HG02759 (cell line): ENCODE measurements at regions not wholly inside any gene's neighbourhood (a gene's known extent, or its start where the extent isn't known, plus 50 kb on each side); places are given as distances from the start of the nearest gene placed in this dataset.

ENCODE experiments used
- ATAC-seq: cut with Tn5 transposase; IDR thresholded peaks from one replicate; pipeline ENCODE4 v1.9.1; 2021; ENCODE audit warnings: mild to moderate bottlenecking, moderate library complexity; ENCODE audit not compliant: unreplicated experiment

GRCh38 chr2:22616031-22616430, 768.9 kb upstream of the KLHL29 start:
- ATAC-seq, result no peak

DNA sequence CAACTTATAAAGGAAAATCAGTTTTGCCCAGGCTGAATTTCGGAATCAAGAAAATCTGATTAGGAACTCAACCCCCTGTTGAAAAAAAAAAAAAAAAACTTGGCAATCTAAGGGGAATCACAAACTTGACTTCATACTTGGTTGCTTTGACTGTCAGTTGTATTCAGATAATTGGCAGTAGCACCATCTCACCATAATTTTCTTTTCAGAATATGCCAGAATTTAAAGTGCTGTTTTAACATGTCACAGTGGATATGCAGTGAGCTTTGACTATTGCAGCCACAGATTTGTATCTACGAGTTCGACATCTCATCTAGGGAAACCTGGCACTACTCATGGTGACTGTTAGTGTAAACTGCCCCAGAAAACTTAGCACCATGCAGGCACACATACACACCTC, 761.4 kb upstream of the KLHL29 start:
- no peak for ATAC-seq

DNA sequence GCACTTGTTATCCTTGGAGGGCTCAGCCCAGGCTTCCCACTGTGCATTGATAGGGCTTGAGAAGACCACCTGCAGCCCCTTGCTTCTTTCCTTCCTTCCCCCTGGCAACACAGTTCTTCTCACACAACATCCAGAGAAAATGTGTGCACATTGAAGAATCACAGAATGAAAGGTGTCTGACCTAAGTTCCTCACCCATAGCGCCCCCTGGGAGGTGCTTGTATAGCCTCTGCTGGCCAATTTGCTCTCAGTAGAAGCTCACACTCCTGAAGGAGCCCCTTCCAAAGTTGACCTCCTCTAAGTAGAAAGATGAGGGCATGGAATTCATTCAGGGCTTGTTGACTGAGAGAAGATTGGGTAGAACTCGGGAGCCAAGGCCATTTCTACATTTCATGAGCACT, 758.4 kb upstream of the KLHL29 start:
- no peak for ATAC-seq

GRCh38 chr2:22628221-22628620, 756.8 kb upstream of the KLHL29 start:
- no peak for ATAC-seq

GRCh38 chr2:22628906-22629305, 756.1 kb upstream of the KLHL29 start:
- no peak for ATAC-seq

GRCh38 chr2:22634167-22634566, 750.8 kb upstream of the KLHL29 start:
- ATAC-seq, result no peak

DNA sequence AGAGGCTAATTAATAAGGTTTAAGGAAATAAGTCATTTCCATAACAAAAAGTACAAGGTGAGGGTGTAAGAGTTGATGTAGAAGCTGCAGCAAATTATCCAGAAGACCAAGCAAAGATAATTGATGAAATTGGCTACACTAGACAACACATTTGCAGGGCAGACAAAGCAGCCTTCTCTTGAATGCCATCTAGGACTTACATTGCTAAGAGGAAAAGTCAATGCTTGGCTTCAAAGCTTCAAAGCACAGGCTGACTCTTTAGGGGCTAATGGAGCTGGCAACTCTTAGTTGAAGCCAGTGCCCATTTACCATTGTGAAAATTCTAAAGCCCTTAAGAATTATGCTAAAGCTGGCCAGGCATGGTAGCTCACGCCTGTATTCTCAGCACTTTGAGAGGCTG, 728.6 kb upstream of the KLHL29 start:
- no peak for ATAC-seq

GRCh38 chr2:22673529-22673928, 711.5 kb upstream of the KLHL29 start:
- no peak for ATAC-seq

- no peak for ATAC-seq
Observed at GRCh38 chr2:22683914-22684313, 701.1 kb upstream of the KLHL29 start.

GRCh38 chr2:22690096-22690495, 694.9 kb upstream of the KLHL29 start:
- no peak for ATAC-seq

GRCh38 chr2:22691666-22692065, 693.3 kb upstream of the KLHL29 start:
- no peak for ATAC-seq

GRCh38 chr2:22692746-22693145, 692.2 kb upstream of the KLHL29 start:
- ATAC-seq, result no peak

GRCh38 chr2:22694300-22694699, 690.7 kb upstream of the KLHL29 start:
- ATAC-seq, result no peak

- ATAC-seq, result no peak
Observed at GRCh38 chr2:22694856-22695255, 690.1 kb upstream of the KLHL29 start.

DNA sequence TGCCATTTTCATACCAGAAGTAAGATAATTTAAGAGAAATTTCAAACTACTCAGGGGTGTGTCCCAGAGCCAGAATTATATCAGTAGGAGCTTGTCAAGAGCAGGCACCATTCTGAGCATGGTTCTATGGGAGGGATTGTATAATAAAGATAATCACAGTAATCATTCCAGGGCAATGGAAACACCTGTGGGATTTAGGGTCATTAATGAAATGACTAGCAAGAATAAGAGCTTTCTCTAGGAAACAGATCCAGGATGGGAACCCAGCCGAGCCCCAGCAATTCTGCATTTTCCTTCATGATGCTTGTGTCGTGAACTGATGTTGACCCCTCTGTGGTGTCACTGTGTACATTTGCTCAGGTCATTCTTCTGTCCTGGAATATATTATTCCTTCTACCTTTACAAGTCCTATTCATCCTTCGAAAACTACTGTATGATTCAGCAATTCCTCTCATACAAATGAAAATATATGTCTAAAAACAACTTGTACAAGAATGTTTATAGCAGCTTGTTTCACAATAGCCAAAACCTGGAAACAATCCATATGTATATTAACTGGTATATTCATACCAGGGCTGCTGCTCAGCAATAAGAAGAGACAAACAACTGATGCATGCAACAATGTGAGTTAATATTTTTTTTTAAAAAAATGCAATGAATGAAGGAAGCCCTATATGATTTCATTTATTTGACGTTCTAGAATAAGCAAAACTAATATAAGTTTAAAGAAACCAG, 687.8 kb upstream of the KLHL29 start:
- no peak for ATAC-seq

DNA sequence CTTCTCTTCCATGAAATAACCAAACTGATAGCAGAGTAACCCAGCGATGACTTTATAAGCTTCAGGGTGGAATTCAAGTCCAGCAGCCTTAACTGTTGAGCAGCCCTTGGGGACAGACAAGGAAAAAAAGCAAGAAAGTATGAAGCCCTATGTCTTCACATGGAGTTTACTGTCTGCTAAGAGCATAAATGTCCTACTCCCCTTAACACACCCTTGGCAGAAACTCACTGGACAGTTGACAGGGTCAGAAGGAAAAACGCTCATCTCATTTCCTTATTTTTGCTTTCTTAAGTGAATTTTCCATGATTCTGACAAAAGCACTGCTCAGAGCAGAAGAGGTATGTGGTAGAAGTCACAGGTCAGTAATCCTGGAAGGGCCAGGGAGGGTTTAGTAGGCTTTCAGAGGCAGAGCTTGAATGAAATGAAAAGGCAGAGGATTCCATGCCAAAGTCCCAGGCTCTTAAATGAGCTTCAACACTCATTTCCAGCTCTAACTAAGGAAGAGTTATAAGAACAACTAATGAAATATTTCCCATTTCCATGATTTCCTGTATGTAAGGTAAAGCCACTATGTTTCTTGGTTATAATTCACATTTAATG, 683.3 kb upstream of the KLHL29 start:
- no peak for ATAC-seq

- no peak for ATAC-seq
Observed at GRCh38 chr2:22703286-22703920, 681.6 kb upstream of the KLHL29 start.

GRCh38 chr2:22719396-22719795, 665.6 kb upstream of the KLHL29 start:
- ATAC-seq, result no peak

DNA sequence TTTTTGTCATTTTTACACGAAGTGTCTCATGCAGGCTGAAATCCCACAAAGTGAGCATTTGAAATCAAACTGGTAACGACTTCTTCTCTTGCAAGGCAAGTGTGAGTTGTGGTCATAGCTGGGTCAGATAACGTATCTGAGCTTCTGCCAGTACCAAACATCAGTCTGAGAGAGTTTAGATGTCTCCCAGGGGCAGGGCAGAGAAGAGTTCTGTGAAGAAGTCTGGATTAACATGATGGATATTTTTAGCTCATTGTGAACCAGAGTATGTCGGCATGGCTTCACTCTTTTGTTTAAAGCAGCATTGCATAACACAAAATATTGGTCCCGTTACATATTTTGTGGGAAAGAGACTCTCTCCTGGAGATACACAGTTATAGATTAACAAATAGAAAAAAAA, 655.5 kb upstream of the KLHL29 start:
- no peak for ATAC-seq

DNA sequence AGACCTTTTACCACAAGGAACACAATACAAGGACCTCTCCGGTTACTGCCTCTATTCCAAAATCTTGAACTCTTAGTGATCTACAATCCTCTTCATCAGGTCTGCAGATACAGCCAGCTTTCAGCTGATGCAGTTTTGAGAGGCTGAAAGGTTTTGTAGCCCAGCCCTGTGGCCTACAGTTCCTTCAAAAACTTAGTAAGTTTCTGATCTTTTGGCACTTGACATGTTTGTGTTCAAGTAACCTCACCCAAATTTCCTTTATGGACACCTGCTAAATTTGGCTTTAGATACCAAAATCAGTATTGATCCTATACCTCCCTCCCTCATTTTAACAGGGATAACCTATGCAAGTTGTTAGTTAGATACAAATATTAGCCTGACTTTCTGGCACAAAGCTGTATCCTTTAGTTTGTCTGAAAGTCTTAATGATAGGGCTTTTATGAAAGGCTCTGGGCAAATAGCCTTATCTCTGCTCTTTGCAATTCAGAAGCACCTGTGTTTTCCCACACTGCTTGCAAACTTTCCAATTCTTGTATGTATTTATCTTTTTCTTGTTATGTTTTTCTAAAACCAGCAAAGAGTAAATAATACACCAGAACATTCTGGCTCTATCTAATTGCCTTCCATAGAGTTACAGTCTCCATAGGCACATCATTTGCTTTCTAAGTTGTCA, 650.5 kb upstream of the KLHL29 start:
- no peak for ATAC-seq

- no peak for ATAC-seq
Observed at GRCh38 chr2:22737144-22737543, 647.8 kb upstream of the KLHL29 start.

- ATAC-seq, result no peak
Observed at GRCh38 chr2:22741216-22741615, 643.8 kb upstream of the KLHL29 start.
